IMR-90 (cell line): ENCODE measurements at regions not wholly inside any gene's neighbourhood (a gene's known extent, or its start where the extent isn't known, plus 50 kb on each side); places are given as distances from the start of the nearest gene placed in this dataset.
A peak's percentile ranks its signal among the peaks of the same experiment; 100 is the strongest.

Experiments
- ATAC-seq: fragments of 200-7000 bp; cut with Tn5 transposase; 2 replicates; pipeline ENCODE4 v1.9.1; 2020; ENCODE audit warnings: low read depth, mild to moderate bottlenecking, moderate library complexity
- BruUV-seq: library from RNA; stranded (reverse); fragments of 400-500 nt; replicated peaks from 2 replicates; lab custom pipeline; 2021; lab: Mats Ljungman, UMichigan
- CTCF ChIA-PET: fragments of 300-600 bp; formaldehyde crosslinking; extraction: SDS; loops from one replicate; lab custom pipeline; 2021; ENCODE audit warnings: antibody characterized with exemption; lab: Yijun Ruan, JAX
- POLR2A ChIA-PET: fragments of 300-600 bp; sonication (Branson Sonifier 250); formaldehyde crosslinking; loops from one replicate; lab custom pipeline; 2022; ENCODE audit warnings: antibody characterized with exemption; ENCODE audit not compliant: unreplicated experiment; lab: Charles Lee
- DNase-seq: peaks from one replicate; pipeline ENCODE4 v3.0.0; 2013
- H2AFZ ChIP-seq: replicated peaks from 2 replicates; pipeline ENCODE3; 2013; ENCODE audit warnings: low read length, mild to moderate bottlenecking; ENCODE audit not compliant: poor library complexity
- H2AK5ac ChIP-seq: 2 replicates; pipeline ENCODE4 v1.6.1; 2013; ENCODE audit warnings: low read depth, low read length, inconsistent platforms
- H2AK9ac ChIP-seq: replicated peaks from 2 replicates; pipeline ENCODE3; 2013; ENCODE audit warnings: mild to moderate bottlenecking, low read depth, low read length, moderate library complexity; ENCODE audit not compliant: poor library complexity
- H2BK120ac ChIP-seq: 2 replicates; pipeline ENCODE4 v1.6.1; 2013; ENCODE audit warnings: low read depth, low read length, inconsistent platforms
- H2BK15ac ChIP-seq: 3 replicates; pipeline ENCODE4 v1.6.1; 2013; ENCODE audit warnings: low read depth, low read length, inconsistent platforms
- H2BK20ac ChIP-seq: 2 replicates; pipeline ENCODE4 v1.6.1; 2013; ENCODE audit warnings: low read depth, mild to moderate bottlenecking, inconsistent platforms, low read length, moderate library complexity
- H2BK5ac ChIP-seq: 2 replicates; pipeline ENCODE4 v1.6.1; 2013; ENCODE audit warnings: mild to moderate bottlenecking, low read depth, low read length, inconsistent platforms; ENCODE audit not compliant: poor library complexity, severe bottlenecking
- H3K14ac ChIP-seq: replicated peaks from 2 replicates; pipeline ENCODE4 v1.6.1; 2013; ENCODE audit warnings: low read depth, low read length, inconsistent platforms
- H3K18ac ChIP-seq: 2 replicates; pipeline ENCODE4 v1.6.1; 2013; ENCODE audit warnings: low read depth, low read length, control low read depth
- H3K23ac ChIP-seq: 2 replicates; pipeline ENCODE4 v1.6.1; 2013; ENCODE audit warnings: low read depth, low read length, inconsistent platforms
- H3K27ac ChIP-seq: 2 replicates; pipeline ENCODE4 v1.5.1; 2013; ENCODE audit warnings: mild to moderate bottlenecking, control low read depth, low read length; ENCODE audit not compliant: insufficient read depth
- H3K27me3 ChIP-seq: 2 replicates; pipeline ENCODE4 v1.6.1; 2013; ENCODE audit warnings: low read length; ENCODE audit not compliant: control insufficient read depth, insufficient read depth
- H3K36me3 ChIP-seq: 2 replicates; pipeline ENCODE4 v1.6.1; 2013; ENCODE audit warnings: low read length, mixed read lengths; ENCODE audit not compliant: control insufficient read depth, insufficient read depth
- H3K4ac ChIP-seq: 2 replicates; pipeline ENCODE4 v1.6.1; 2013; ENCODE audit warnings: low read depth, low read length, inconsistent platforms
- H3K4me1 ChIP-seq: 2 replicates; pipeline ENCODE4 v1.6.1; 2013; ENCODE audit warnings: low read length, mixed read lengths; ENCODE audit not compliant: control insufficient read depth, insufficient read depth
- H3K4me2 ChIP-seq: 2 replicates; pipeline ENCODE4 v1.6.1; 2013; ENCODE audit warnings: low read depth, mild to moderate bottlenecking, control low read depth, low read length, moderate library complexity
- H3K4me3 ChIP-seq: 2 replicates; pipeline ENCODE4 v1.5.1; 2013; ENCODE audit warnings: low read depth, mild to moderate bottlenecking, control low read depth, low read length, moderate library complexity; ENCODE audit not compliant: insufficient read depth
- H3K56ac ChIP-seq: 2 replicates; pipeline ENCODE4 v1.6.1; 2013; ENCODE audit warnings: low read length, inconsistent platforms; ENCODE audit not compliant: insufficient read depth; ENCODE audit errors: extremely low read depth
- H3K79me1 ChIP-seq, 2 experiments: 2 replicates each; pipeline ENCODE4 v1.6.1; 2013; ENCODE audit warnings: low read length in 2 of 2, inconsistent platforms in 1 of 2, low read depth in 1 of 2
- H3K9ac ChIP-seq: 2 replicates; pipeline ENCODE4 v1.6.1; 2013; ENCODE audit warnings: low read depth, low read length, control low read depth
- H3K9me1 ChIP-seq: 2 replicates; pipeline ENCODE4 v1.6.1; 2013; ENCODE audit warnings: low read length, inconsistent platforms; ENCODE audit not compliant: insufficient read depth
- H3K9me3 ChIP-seq: 2 replicates; pipeline ENCODE4 v1.6.1; 2013; ENCODE audit warnings: low read length; ENCODE audit not compliant: control insufficient read depth, insufficient read depth
- H4K20me1 ChIP-seq: 2 replicates; pipeline ENCODE4 v1.6.1; 2013; ENCODE audit warnings: low read length, inconsistent platforms; ENCODE audit not compliant: insufficient read depth
- H4K5ac ChIP-seq: 2 replicates; pipeline ENCODE4 v1.6.1; 2013; ENCODE audit warnings: mild to moderate bottlenecking, low read depth, low read length, control low read depth
- H4K8ac ChIP-seq, 2 experiments: 2 replicates each; pipeline ENCODE4 v1.6.1; 2013; ENCODE audit warnings: low read depth in 2 of 2, low read length in 2 of 2, control low read depth in 1 of 2, inconsistent platforms in 1 of 2
- H4K91ac ChIP-seq: 2 replicates; pipeline ENCODE4 v1.6.1; 2013; ENCODE audit warnings: low read depth, low read length, inconsistent platforms; ENCODE audit not compliant: insufficient read depth
- BHLHE40 ChIP-seq: fragments of 150-350 bp; IDR thresholded peaks from 2 replicates; pipeline ENCODE4 v1.6.1; 2016; ENCODE audit warnings: mild to moderate bottlenecking, low read depth, low read length
- CEBPB ChIP-seq: IDR thresholded peaks from 2 replicates; pipeline ENCODE4 v1.6.1; 2012; ENCODE audit warnings: low read depth, low read length, improper control_type of control experiment
- MXI1 ChIP-seq: IDR thresholded peaks from 2 replicates; pipeline ENCODE4 v1.6.1; 2012; ENCODE audit warnings: low read depth, mild to moderate bottlenecking, low read length, moderate library complexity, borderline replicate concordance
- POLR2A ChIP-seq: IDR thresholded peaks from 2 replicates; pipeline ENCODE4 v1.6.1; 2012; ENCODE audit warnings: mild to moderate bottlenecking, low read depth, low read length
- RAD21 ChIP-seq: IDR thresholded peaks from 2 replicates; pipeline ENCODE4 v1.6.1; 2012; ENCODE audit warnings: low read length, improper control_type of control experiment
- WGBS, 2 experiments: methylation state at CpG; one replicate each; pipeline versions ENCODE4 v1.1.5 to v1.1.7; 2013; ENCODE audit warnings: missing lambda C conversion rate in 2 of 2; ENCODE audit not compliant: insufficient read length in 1 of 2; ENCODE audit errors: extremely low coverage in 2 of 2; 5-methylcytosine and 5-hydroxymethylcytosine counted together
- dilution Hi-C: fragments of 300-500 bp; cut with HindIII; formaldehyde crosslinking; loops from one replicate; pipeline ENCODE4 v1.14.3; 2018; ENCODE audit warnings: low sequenced_read_pairs; ENCODE audit not compliant: unreplicated experiment
- in situ Hi-C: fragments of 300-500 bp; cut with MboI; formaldehyde crosslinking; loops from 3 replicates; pipeline ENCODE4 v1.14.3; 2019; ENCODE audit warnings: low sequenced_read_pairs, inconsistent platforms, mixed read lengths
- intact Hi-C: fragments of 100-400 bp; cut with micrococcal nuclease; formaldehyde crosslinking; loops from 2 replicates; pipeline ENCODE4 v1.10.0; 2022

GRCh38 chr13:37486171-37486681 lies 112.3 kb downstream of the POSTN start:
- in situ Hi-C loops: no loop called here
- Histone ChIP-seq H2BK20ac (no peak overlapping the region), H2BK5ac (no peak overlapping the region), H2AFZ (no peak overlapping the region), H4K5ac (no peak overlapping the region), H2BK120ac (no peak overlapping the region), H3K9ac (no peak overlapping the region), H4K20me1 (no peaks in the 10 kb centered on the region), H3K23ac (no peak overlapping the region), H3K36me3 (no peaks in the 10 kb centered on the region), H3K18ac (peak overlapping the region; percentile 65), H4K8ac (no peak overlapping the region; a peak in 1 of 4 replicates), H3K4me2 (peak overlapping the region; percentile 43; the same call in 1 of the 2 replicates), H2BK15ac (no peak overlapping the region), H3K79me1 (no peaks in the 10 kb centered on the region), H3K9me3 (no peaks in the 10 kb centered on the region), H3K4ac (no peak overlapping the region; the same call in 1 of the 2 replicates), H3K9me1 (peaks cover 5% of the 10 kb centered on the region; the same call in 1 of the 2 replicates), H3K56ac (no peak overlapping the region), H2AK9ac (no peak overlapping the region), H2AK5ac (no peak overlapping the region), H4K91ac (no peak overlapping the region), H3K4me1 (peaks cover 1% of the 10 kb centered on the region; the same call in 1 of the 2 replicates), H3K4me3 (no peak overlapping the region), H3K27me3 (no peaks in the 10 kb centered on the region), H3K14ac (no peak overlapping the region), H3K27ac (no peak overlapping the region)
- 73% methylated on average over 2 of the region's 7 CpGs; no CpG with 5 or more reads in 1 of the 2 experiments for WGBS, 2 experiments
- intact Hi-C loops: no loop called here
- dilution Hi-C loops: no loop called here
- no peak for DNase-seq
- CTCF ChIA-PET: no interaction called here
- no peak for ATAC-seq
- BruUV-seq: no TSS peak
- TF ChIP-seq RAD21 (no peak), MXI1 (no peak), CEBPB (no peak), BHLHE40 (no peak), POLR2A (no peak)
- POLR2A ChIA-PET: no interaction called here
